HEK293 (cell line): ENCODE measurements at regions not wholly inside any gene's neighbourhood (a gene's known extent, or its start where the extent isn't known, plus 50 kb on each side); places are given as distances from the start of the nearest gene placed in this dataset.

ENCODE experiments used
- CTCF ChIA-PET: fragments of 350-600 bp; formaldehyde crosslinking; extraction: SDS; loops from one replicate; lab custom pipeline; 2021; ENCODE audit warnings: antibody characterized with exemption; lab: Yijun Ruan, JAX
- POLR2A ChIA-PET: fragments of 300-600 bp; formaldehyde crosslinking; extraction: SDS; loops from one replicate; lab custom pipeline; 2020; ENCODE audit warnings: antibody characterized with exemption, inconsistent platforms; lab: Yijun Ruan, JAX
- H3K27ac ChIP-seq: fragments of 200-500 bp; sonication (Bioruptor generic); 2 replicates; pipeline ENCODE4 v1.5.1; 2014; ENCODE audit warnings: low read depth, low read length, control low read depth, inconsistent platforms; ENCODE audit errors: extremely low read depth
- H3K36me3 ChIP-seq, 2 experiments: fragments of 200-500 bp in 1 of 2; sonication (Bioruptor generic) in 1 of 2; 1 replicate in 1 of 2; 2 replicates in 1 of 2; pipeline ENCODE4 v1.5.1; 2014 to 2017; ENCODE audit warnings: inconsistent platforms in 2 of 2, low read length in 2 of 2; ENCODE audit not compliant: control insufficient read depth in 2 of 2, insufficient read depth in 1 of 2
- H3K4me1 ChIP-seq: fragments of 200-500 bp; sonication (Bioruptor generic); 2 replicates; pipeline ENCODE4 v1.5.1; 2014; ENCODE audit warnings: mild to moderate bottlenecking, low read length, inconsistent platforms; ENCODE audit not compliant: control insufficient read depth, insufficient read depth
- H3K4me3 ChIP-seq: 2 replicates; pipeline ENCODE4 v1.5.1; 2011; ENCODE audit warnings: low read depth, mild to moderate bottlenecking, control low read depth, low read length, moderate library complexity
- H3K9me3 ChIP-seq: fragments of 200-500 bp; sonication (Bioruptor generic); 2 replicates; pipeline ENCODE4 v1.5.1; 2014; ENCODE audit warnings: low read depth, low read length, inconsistent platforms; ENCODE audit not compliant: control insufficient read depth, insufficient read depth
- ELK4 ChIP-seq: IDR thresholded peaks from 2 replicates; pipeline ENCODE4 v1.6.1; 2011; ENCODE audit warnings: mild to moderate bottlenecking, low read depth, low read length, borderline replicate concordance
- GFI1B ChIP-seq: fragments of 450-650 bp; formaldehyde crosslinking; IDR thresholded peaks from 2 replicates; pipeline ENCODE4 v1.5.1; 2016; ENCODE audit warnings: missing biosample characterization, missing genetic modification characterization
- GLI2 ChIP-seq: fragments of 450-650 bp; formaldehyde crosslinking; IDR thresholded peaks from 2 replicates; pipeline ENCODE4; 2017; ENCODE audit warnings: missing biosample characterization, missing genetic modification characterization, low read depth, borderline replicate concordance
- HIC1 ChIP-seq: fragments of 450-650 bp; formaldehyde crosslinking; IDR thresholded peaks from 2 replicates; pipeline ENCODE4 v1.5.1; 2016; ENCODE audit warnings: missing biosample characterization, missing genetic modification characterization
- KLF7 ChIP-seq: fragments of 450-650 bp; formaldehyde crosslinking; IDR thresholded peaks from 2 replicates; pipeline ENCODE4 v1.5.1; 2016; ENCODE audit warnings: missing biosample characterization, missing genetic modification characterization, borderline replicate concordance
- MEIS1 ChIP-seq: sonication (generic); formaldehyde crosslinking; IDR thresholded peaks from 2 replicates; pipeline ENCODE4 v1.8.1; 2022; ENCODE audit warnings: missing genetic modification reagents, mild to moderate bottlenecking, borderline replicate concordance
- PBX3 ChIP-seq: sonication (generic); formaldehyde crosslinking; IDR thresholded peaks from 2 replicates; pipeline ENCODE4 v1.8.1; 2022; ENCODE audit warnings: mild to moderate bottlenecking, moderate library complexity, missing genetic modification reagents
- SCRT1 ChIP-seq: fragments of 450-650 bp; formaldehyde crosslinking; IDR thresholded peaks from 2 replicates; pipeline ENCODE4 v1.5.1; 2016; ENCODE audit warnings: missing biosample characterization, missing genetic modification characterization, borderline replicate concordance
- SP3 ChIP-seq: fragments of 450-650 bp; formaldehyde crosslinking; IDR thresholded peaks from 2 replicates; pipeline ENCODE4 v1.5.1; 2016; ENCODE audit warnings: missing biosample characterization, missing genetic modification characterization
- SP7 ChIP-seq: fragments of 450-650 bp; formaldehyde crosslinking; IDR thresholded peaks from 2 replicates; pipeline ENCODE4 v1.5.1; 2016; ENCODE audit warnings: missing biosample characterization, missing genetic modification characterization
- ZBTB7A ChIP-seq: fragments of 450-650 bp; formaldehyde crosslinking; IDR thresholded peaks from 2 replicates; pipeline ENCODE4 v1.5.1; 2016; ENCODE audit warnings: low read depth, missing biosample characterization, missing genetic modification characterization
- ZNF221 ChIP-seq: fragments of 450-650 bp; formaldehyde crosslinking; IDR thresholded peaks from 2 replicates; pipeline ENCODE4 v1.5.1; 2017; ENCODE audit warnings: missing biosample characterization, missing genetic modification characterization, borderline replicate concordance
- ZNF311 ChIP-seq: fragments of 450-650 bp; formaldehyde crosslinking; IDR thresholded peaks from 2 replicates; pipeline ENCODE4 v1.5.1; 2017; ENCODE audit warnings: missing biosample characterization, missing genetic modification characterization, borderline replicate concordance
- ZNF341 ChIP-seq: fragments of 450-650 bp; formaldehyde crosslinking; IDR thresholded peaks from 2 replicates; pipeline ENCODE4; 2016; ENCODE audit warnings: low read depth, missing biosample characterization, missing genetic modification characterization
- ZNF362 ChIP-seq: fragments of 450-650 bp; formaldehyde crosslinking; IDR thresholded peaks from 2 replicates; pipeline ENCODE4 v1.5.1; 2016; ENCODE audit warnings: missing biosample characterization, missing genetic modification characterization
- ZNF426 ChIP-seq: fragments of 450-650 bp; formaldehyde crosslinking; IDR thresholded peaks from 2 replicates; pipeline ENCODE4 v1.5.1; 2017; ENCODE audit warnings: missing biosample characterization, missing genetic modification characterization, mild to moderate bottlenecking, inconsistent platforms, moderate library complexity
- ZNF530 ChIP-seq: fragments of 450-650 bp; formaldehyde crosslinking; IDR thresholded peaks from 2 replicates; pipeline ENCODE4 v1.5.1; 2016; ENCODE audit warnings: low read depth, missing biosample characterization, missing genetic modification characterization
- ZNF561 ChIP-seq: fragments of 450-650 bp; IDR thresholded peaks from 2 replicates; pipeline ENCODE4 v1.5.1; 2018; ENCODE audit warnings: missing biosample characterization, missing genetic modification characterization, borderline replicate concordance
- ZNF610 ChIP-seq: fragments of 450-650 bp; formaldehyde crosslinking; IDR thresholded peaks from 2 replicates; pipeline ENCODE4 v1.5.1; 2016; ENCODE audit warnings: missing biosample characterization, missing genetic modification characterization, borderline replicate concordance
- ZNF626 ChIP-seq: fragments of 450-650 bp; sonication (Bioruptor Pico); formaldehyde crosslinking; IDR thresholded peaks from 2 replicates; pipeline ENCODE4 v1.5.1; 2018; ENCODE audit warnings: missing biosample characterization, missing genetic modification characterization, inconsistent platforms
- ZNF792 ChIP-seq: fragments of 450-650 bp; formaldehyde crosslinking; IDR thresholded peaks from 2 replicates; pipeline ENCODE4 v1.5.1; 2016; ENCODE audit warnings: missing biosample characterization, missing genetic modification characterization
- ZSCAN30 ChIP-seq: fragments of 450-650 bp; IDR thresholded peaks from 2 replicates; pipeline ENCODE4 v1.5.1; 2018; ENCODE audit warnings: missing biosample characterization, mild to moderate bottlenecking, missing genetic modification characterization, moderate library complexity

- no peaks in the 10 kb centered on the region for H3K4me1 ChIP-seq
- POLR2A ChIA-PET: no interaction called here
- H3K27ac ChIP-seq: no peak overlapping the region
- no peak for TF ChIP-seq ZNF792 (tag by site-specific recombination)
- TF ChIP-seq ZNF561 (tag by site-specific recombination): no peak
- TF ChIP-seq ZNF626: no peak
- TF ChIP-seq MEIS1 (CRISPR knock-in tag): no peak
- TF ChIP-seq ZNF530 (tag by site-specific recombination): no peak
- TF ChIP-seq ZNF610 (tag by site-specific recombination): no peak
- TF ChIP-seq SCRT1: no peak
- no peak for TF ChIP-seq GLI2 (tag by site-specific recombination)
- TF ChIP-seq SP3 (tag by site-specific recombination): no peak
- no peak for TF ChIP-seq ZNF426
- TF ChIP-seq PBX3: no peak
- H3K9me3 ChIP-seq: no peaks in the 10 kb centered on the region
- CTCF ChIA-PET: no interaction called here
- no peak overlapping the region for H3K4me3 ChIP-seq
- no peaks in the 10 kb centered on the region for H3K36me3 ChIP-seq
Measured at GRCh38 chr9:16090907-16091629, 538.2 kb downstream of the CCDC171 start.

- TF ChIP-seq SP7 (tag by site-specific recombination) (no peak), HIC1 (no peak)
- Histone ChIP-seq H3K4me3 (no peak overlapping the region), H3K36me3 (no peaks in the 10 kb centered on the region), H3K4me1 (no peaks in the 10 kb centered on the region), H3K9me3 (no peaks in the 10 kb centered on the region), H3K27ac (no peak overlapping the region)
- ChIA-PET POLR2A (no interaction called here), CTCF (interaction anchor here (0.6 to 1.3 kb wide), 3 partner anchors 41 to 273 kb away, joined by 3 to 8 read pairs (median 3); no protein-coding TSS in a partner anchor)
Measured at GRCh38 chr9:16092142-16093091, 539.6 kb downstream of the CCDC171 start.

GRCh38 chr9:16098306-16098705 lies 545.5 kb downstream of the CCDC171 start:
- H3K27ac ChIP-seq: no peak overlapping the region
- POLR2A ChIA-PET: no interaction called here
- CTCF ChIA-PET: interaction anchor here (0.5 kb wide), 1 partner anchor 9 kb away, joined by 3 read pairs; no protein-coding TSS in a partner anchor
- no peaks in the 10 kb centered on the region for H3K9me3 ChIP-seq
- no peaks in the 10 kb centered on the region for H3K4me1 ChIP-seq
- H3K36me3 ChIP-seq: no peaks in the 10 kb centered on the region
- TF ChIP-seq KLF7 (tag by site-specific recombination): no peak
- TF ChIP-seq ELK4: no peak
- TF ChIP-seq SP7 (tag by site-specific recombination): no peak
- no peak for TF ChIP-seq ZNF792 (tag by site-specific recombination)
- TF ChIP-seq ZNF341 (tag by site-specific recombination): no peak
- no peak for TF ChIP-seq ZSCAN30
- no peak for TF ChIP-seq ZNF311 (tag by site-specific recombination)
- no peak for TF ChIP-seq ZNF221 (tag by site-specific recombination)
- no peak for TF ChIP-seq GLI2 (tag by site-specific recombination)
- no peak for TF ChIP-seq GFI1B
- TF ChIP-seq ZBTB7A (tag by site-specific recombination): no peak
- TF ChIP-seq ZNF362 (tag by site-specific recombination): no peak
- no peak overlapping the region for H3K4me3 ChIP-seq
